Spinal cord (tissue), 9 donors: ENCODE measurements at regions not wholly inside any gene's neighbourhood (a gene's known extent, or its start where the extent isn't known, plus 50 kb on each side); places are given as distances from the start of the nearest gene placed in this dataset.

Source experiments
- DNase-seq, 6 donors: peaks; one replicate each; pipeline versions ENCODE4 v3.0.0 to v3.0.0-alpha.2; 2013 to 2015; ENCODE audit warnings: low spot score in 6 of 6, low read depth in 4 of 6
- H3K27ac ChIP-seq: one replicate; pipeline ENCODE4 v1.5.1; 2013; ENCODE audit warnings: low read depth, low read length, control low read depth
- H3K27me3 ChIP-seq: one replicate; pipeline ENCODE4 v1.6.1; 2013; ENCODE audit warnings: low read length; ENCODE audit not compliant: control insufficient read depth, insufficient read depth
- H3K36me3 ChIP-seq: one replicate; pipeline ENCODE4 v1.6.1; 2013; ENCODE audit warnings: low read length; ENCODE audit not compliant: control insufficient read depth, insufficient read depth
- H3K4me1 ChIP-seq: one replicate; pipeline ENCODE4 v1.6.1; 2013; ENCODE audit warnings: low read length; ENCODE audit not compliant: control insufficient read depth, insufficient read depth
- H3K4me3 ChIP-seq: one replicate; pipeline ENCODE4 v1.5.1; 2013; ENCODE audit warnings: low read depth, low read length, control low read depth
- H3K9me3 ChIP-seq: one replicate; pipeline ENCODE4 v1.6.1; 2013; ENCODE audit warnings: low read length; ENCODE audit not compliant: control insufficient read depth, insufficient read depth
- WGBS: methylation state at CpG from one replicate; pipeline ENCODE4 v1.1.5; 2013; ENCODE audit warnings: missing lambda C conversion rate; ENCODE audit not compliant: insufficient coverage; 5-methylcytosine and 5-hydroxymethylcytosine counted together
- donor health status: healthy.

- no peaks in the 10 kb centered on the region for H3K36me3 ChIP-seq
- H3K4me3 ChIP-seq: no peak overlapping the region
- no peaks in the 10 kb centered on the region for H3K9me3 ChIP-seq
- H3K4me1 ChIP-seq: no peaks in the 10 kb centered on the region
- DNase-seq: no peak
- no peak overlapping the region for H3K27ac ChIP-seq
- H3K27me3 ChIP-seq: no peaks in the 10 kb centered on the region
Measured at GRCh38 chr1:165078391-165078790, 278.1 kb downstream of the LMX1A start.

- H3K27me3 ChIP-seq: no peaks in the 10 kb centered on the region
- WGBS: 80% methylated on average over 1 of the region's 6 CpGs
- H3K36me3 ChIP-seq: no peaks in the 10 kb centered on the region
- no peaks in the 10 kb centered on the region for H3K4me1 ChIP-seq
- no peak overlapping the region for H3K27ac ChIP-seq
- no peaks in the 10 kb centered on the region for H3K9me3 ChIP-seq
- peak in 2 of 6 donors; percentile 42 to 67 for DNase-seq
- H3K4me3 ChIP-seq: no peak overlapping the region
Measured at GRCh38 chr1:165075725-165076370, 280.7 kb downstream of the LMX1A start.

- Histone ChIP-seq H3K27me3 (no peaks in the 10 kb centered on the region), H3K27ac (no peak overlapping the region), H3K4me1 (no peaks in the 10 kb centered on the region), H3K9me3 (no peaks in the 10 kb centered on the region), H3K36me3 (no peaks in the 10 kb centered on the region), H3K4me3 (no peak overlapping the region)
- 36% methylated on average over 2 of the region's 7 CpGs for WGBS
- peak in 5 of 6 donors; percentile 39 to 92 (median 54) for DNase-seq
Measured at GRCh38 chr1:165073185-165074007, 283.1 kb downstream of the LMX1A start.

- no peak for DNase-seq
- Histone ChIP-seq H3K27me3 (no peaks in the 10 kb centered on the region), H3K4me3 (no peak overlapping the region), H3K9me3 (no peaks in the 10 kb centered on the region), H3K36me3 (no peaks in the 10 kb centered on the region), H3K4me1 (no peaks in the 10 kb centered on the region), H3K27ac (no peak overlapping the region)
- WGBS: 73% methylated on average over 4 of the region's 4 CpGs
Measured at GRCh38 chr1:165070675-165071074, 285.8 kb downstream of the LMX1A start.

- Histone ChIP-seq H3K36me3 (no peaks in the 10 kb centered on the region), H3K27me3 (no peaks in the 10 kb centered on the region), H3K4me1 (no peaks in the 10 kb centered on the region), H3K9me3 (no peaks in the 10 kb centered on the region), H3K27ac (no peak overlapping the region), H3K4me3 (no peak overlapping the region)
- WGBS: no CpG with 5 or more reads among the region's 1 CpG
- no peak for DNase-seq
Measured at GRCh38 chr1:165069829-165070228, 286.7 kb downstream of the LMX1A start.

GRCh38 chr1:165068741-165069140 lies 287.8 kb downstream of the LMX1A start:
- Histone ChIP-seq H3K4me3 (no peak overlapping the region), H3K36me3 (no peaks in the 10 kb centered on the region), H3K27me3 (no peaks in the 10 kb centered on the region), H3K4me1 (no peaks in the 10 kb centered on the region), H3K9me3 (no peaks in the 10 kb centered on the region), H3K27ac (no peak overlapping the region)
- WGBS: 77% methylated on average over 3 of the region's 5 CpGs
- no peak for DNase-seq

DNA sequence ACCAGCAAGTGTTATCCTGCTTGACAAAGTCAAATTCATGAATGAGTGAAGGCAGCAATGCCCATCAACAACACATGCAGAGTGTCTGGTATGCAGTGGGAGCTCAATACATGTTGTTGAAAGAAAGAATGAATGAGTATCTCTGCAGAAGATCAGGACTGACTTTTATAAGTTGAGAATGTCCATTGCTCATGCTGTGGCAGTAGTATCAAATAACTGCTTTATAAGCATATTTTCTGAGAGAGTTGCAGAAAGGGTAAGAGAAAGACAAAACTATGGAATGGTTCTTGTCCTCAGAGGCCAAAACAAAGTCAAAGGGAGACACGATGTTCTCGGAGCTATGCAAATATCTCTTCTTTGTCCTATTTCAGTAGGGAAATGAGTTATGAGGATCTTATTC lies 288.7 kb downstream of the LMX1A start:
- H3K27me3 ChIP-seq: no peaks in the 10 kb centered on the region
- no peak overlapping the region for H3K4me3 ChIP-seq
- H3K9me3 ChIP-seq: no peaks in the 10 kb centered on the region
- H3K4me1 ChIP-seq: no peaks in the 10 kb centered on the region
- no peak overlapping the region for H3K27ac ChIP-seq
- H3K36me3 ChIP-seq: no peaks in the 10 kb centered on the region
- WGBS: no CpG with 5 or more reads among the region's 2 CpGs
- no peak for DNase-seq

GRCh38 chr1:165063181-165063965 lies 293.1 kb downstream of the LMX1A start:
- DNase-seq: no peak
- no peaks in the 10 kb centered on the region for H3K4me1 ChIP-seq
- no peaks in the 10 kb centered on the region for H3K27me3 ChIP-seq
- no peak overlapping the region for H3K4me3 ChIP-seq
- no peak overlapping the region for H3K27ac ChIP-seq
- 73% methylated on average over 4 of the region's 6 CpGs for WGBS
- no peaks in the 10 kb centered on the region for H3K36me3 ChIP-seq
- H3K9me3 ChIP-seq: no peaks in the 10 kb centered on the region

- Histone ChIP-seq H3K4me1 (no peaks in the 10 kb centered on the region), H3K9me3 (no peaks in the 10 kb centered on the region), H3K36me3 (no peaks in the 10 kb centered on the region), H3K27me3 (no peaks in the 10 kb centered on the region), H3K4me3 (no peak overlapping the region), H3K27ac (no peak overlapping the region)
- 64% methylated on average over 2 of the region's 4 CpGs for WGBS
- DNase-seq: no peak
Measured at GRCh38 chr1:165062346-165062745, 294.2 kb downstream of the LMX1A start.
